ENCODE measurements at regions not wholly inside any gene's neighbourhood (a gene's known extent, or its start where the extent isn't known, plus 50 kb on each side); places are given as distances from the start of the nearest gene placed in this dataset.

- no peak for TF ChIP-seq POLR2A (IDR thresholded peaks at IDR 0.05)
- no peak for TF ChIP-seq CTCF (IDR thresholded peaks at IDR 0.05)
These were observed 375.5 kb downstream of the NAF1 start for GRCh38 chr4:162791226-162791625.

All from uterus (tissue), 2 donors.